Retinal pigment epithelial cell (primary cell): ENCODE measurements at regions not wholly inside any gene's neighbourhood (a gene's known extent, or its start where the extent isn't known, plus 50 kb on each side); places are given as distances from the start of the nearest gene placed in this dataset.
"Not testable (repeated sequence)": the region's sequence is repeated elsewhere in the genome, so short reads cannot be mapped to it uniquely, and the experiment has no call there.

Source experiments
- DNase-seq: peaks from one replicate; pipeline ENCODE4 v3.0.0-alpha.2; 2010; ENCODE audit warnings: low read depth
- H3K4me3 ChIP-seq: 2 replicates; pipeline ENCODE4 v1.5.1; 2011; ENCODE audit warnings: mild to moderate bottlenecking, low read length, control low read depth, moderate library complexity
- TF ChIP-seq, protein P1 (sequence below): conservative IDR thresholded peaks from 2 replicates; pipeline ENCODE4 v1.5.1; 2011; ENCODE audit warnings: low read depth, low read length, control low read depth, inconsistent platforms

- DNase-seq = no peak
- TF ChIP-seq, protein P1, sequence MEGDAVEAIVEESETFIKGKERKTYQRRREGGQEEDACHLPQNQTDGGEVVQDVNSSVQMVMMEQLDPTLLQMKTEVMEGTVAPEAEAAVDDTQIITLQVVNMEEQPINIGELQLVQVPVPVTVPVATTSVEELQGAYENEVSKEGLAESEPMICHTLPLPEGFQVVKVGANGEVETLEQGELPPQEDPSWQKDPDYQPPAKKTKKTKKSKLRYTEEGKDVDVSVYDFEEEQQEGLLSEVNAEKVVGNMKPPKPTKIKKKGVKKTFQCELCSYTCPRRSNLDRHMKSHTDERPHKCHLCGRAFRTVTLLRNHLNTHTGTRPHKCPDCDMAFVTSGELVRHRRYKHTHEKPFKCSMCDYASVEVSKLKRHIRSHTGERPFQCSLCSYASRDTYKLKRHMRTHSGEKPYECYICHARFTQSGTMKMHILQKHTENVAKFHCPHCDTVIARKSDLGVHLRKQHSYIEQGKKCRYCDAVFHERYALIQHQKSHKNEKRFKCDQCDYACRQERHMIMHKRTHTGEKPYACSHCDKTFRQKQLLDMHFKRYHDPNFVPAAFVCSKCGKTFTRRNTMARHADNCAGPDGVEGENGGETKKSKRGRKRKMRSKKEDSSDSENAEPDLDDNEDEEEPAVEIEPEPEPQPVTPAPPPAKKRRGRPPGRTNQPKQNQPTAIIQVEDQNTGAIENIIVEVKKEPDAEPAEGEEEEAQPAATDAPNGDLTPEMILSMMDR = no peak
- no peak overlapping the region for H3K4me3 ChIP-seq
Measured at GRCh38 chr4:188328966-188329365, 189.7 kb downstream of the TRIML1 start.

GRCh38 chr4:188329521-188329920 is 190.3 kb downstream of the TRIML1 start:
- no peak for DNase-seq
- TF ChIP-seq, protein P1 = no peak
- H3K4me3 ChIP-seq = no peak overlapping the region

GRCh38 chr4:188332265-188332664 is 193.0 kb downstream of the TRIML1 start:
- DNase-seq = no peak
- TF ChIP-seq, protein P1 = no peak
- no peak overlapping the region for H3K4me3 ChIP-seq

DNA sequence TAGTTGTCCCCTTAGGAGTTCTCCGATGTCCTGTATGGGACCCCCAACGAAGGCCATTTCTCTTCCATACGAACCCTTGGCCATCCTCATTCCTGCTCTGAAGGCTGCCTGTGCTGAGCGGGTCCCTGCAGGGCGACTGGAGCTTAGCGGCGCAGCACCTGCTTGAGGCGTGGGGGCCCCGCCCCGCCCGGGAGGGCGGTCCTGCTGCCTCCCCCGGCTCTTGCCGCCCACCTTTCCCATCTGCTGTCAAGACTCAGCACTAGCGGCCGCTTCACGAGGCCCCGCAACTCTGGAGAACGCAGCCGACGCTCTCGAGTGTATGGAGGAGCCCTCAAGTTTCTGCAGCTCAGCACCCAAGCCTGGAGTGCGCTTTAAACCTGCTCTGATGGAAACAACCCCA is 197.7 kb downstream of the TRIML1 start:
- no peak for DNase-seq
- TF ChIP-seq, protein P1 = no peak
- H3K4me3 ChIP-seq = no peak overlapping the region

DNA sequence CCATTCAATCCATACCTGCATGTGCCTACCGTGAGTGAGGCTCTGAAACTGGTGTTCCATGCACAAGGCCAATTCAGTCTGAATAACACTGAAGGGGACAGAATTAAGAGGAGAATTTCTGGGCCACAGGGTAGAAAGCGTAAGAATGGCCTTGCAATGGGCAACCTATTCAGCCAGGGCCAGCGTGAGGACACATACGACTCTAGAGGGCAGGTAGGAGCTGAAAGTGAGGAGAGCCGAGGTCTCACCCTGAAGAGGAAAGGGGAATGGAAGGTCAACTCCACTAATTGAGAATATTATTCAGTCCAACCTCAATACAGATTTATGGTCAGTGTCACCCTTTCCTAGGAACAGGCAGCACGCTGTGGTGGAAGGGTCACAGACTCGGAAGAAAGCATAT is 202.2 kb downstream of the TRIML1 start:
- no peak overlapping the region for H3K4me3 ChIP-seq
- no peak for DNase-seq
- TF ChIP-seq, protein P1 = no peak

DNA sequence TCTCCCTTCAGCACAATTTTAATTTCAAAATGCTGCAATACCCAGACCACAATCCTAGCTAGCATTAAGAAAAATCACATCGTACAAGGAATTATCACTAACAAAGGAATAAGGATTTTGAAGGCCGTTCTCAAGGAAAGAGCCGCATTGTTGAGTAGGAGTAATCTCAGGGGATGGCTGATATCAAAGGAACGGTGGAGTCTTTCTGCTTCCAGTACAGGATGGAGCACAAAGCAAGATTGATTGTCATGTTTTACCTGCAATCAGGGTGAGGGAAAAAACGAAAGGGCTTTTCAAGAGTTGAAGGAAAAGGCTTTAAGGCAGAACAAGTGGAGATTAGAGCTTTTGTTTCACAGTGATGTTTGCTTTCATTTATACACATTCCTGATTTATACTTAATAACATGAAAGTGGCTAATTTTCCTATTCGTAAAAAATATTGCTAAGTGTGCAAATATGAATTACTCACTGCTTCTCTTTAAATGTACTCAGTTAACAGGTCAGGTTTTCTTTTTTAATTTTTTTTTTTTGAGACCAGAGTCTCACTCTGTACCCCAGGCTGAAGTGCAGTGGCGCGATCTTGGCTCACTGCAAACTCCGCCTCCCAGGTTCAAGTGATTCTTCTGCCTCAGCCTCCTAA is 207.0 kb downstream of the TRIML1 start:
- no peak overlapping the region for H3K4me3 ChIP-seq
- TF ChIP-seq, protein P1 = no peak
- no peak for DNase-seq

DNA sequence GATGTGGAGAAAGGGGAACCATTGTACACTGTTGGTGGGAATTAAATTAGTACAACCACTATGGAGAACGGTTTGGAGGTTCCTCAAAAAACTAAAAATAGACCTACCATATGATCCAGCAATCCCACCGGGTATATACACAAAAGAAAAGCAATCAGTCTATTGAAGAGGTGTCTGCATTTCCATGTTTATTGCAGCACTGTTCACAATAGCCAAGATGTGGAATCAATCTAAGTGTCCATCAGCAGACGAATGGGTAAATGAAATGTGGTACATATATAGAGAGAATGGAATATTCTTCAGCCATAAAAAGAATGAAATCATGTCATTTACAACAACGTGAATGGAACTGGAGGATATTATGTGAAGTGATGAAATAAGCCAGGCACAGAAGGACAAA is 208.1 kb downstream of the TRIML1 start:
- TF ChIP-seq, protein P1 = no peak
- DNase-seq = no peak
- no peak overlapping the region for H3K4me3 ChIP-seq

DNA sequence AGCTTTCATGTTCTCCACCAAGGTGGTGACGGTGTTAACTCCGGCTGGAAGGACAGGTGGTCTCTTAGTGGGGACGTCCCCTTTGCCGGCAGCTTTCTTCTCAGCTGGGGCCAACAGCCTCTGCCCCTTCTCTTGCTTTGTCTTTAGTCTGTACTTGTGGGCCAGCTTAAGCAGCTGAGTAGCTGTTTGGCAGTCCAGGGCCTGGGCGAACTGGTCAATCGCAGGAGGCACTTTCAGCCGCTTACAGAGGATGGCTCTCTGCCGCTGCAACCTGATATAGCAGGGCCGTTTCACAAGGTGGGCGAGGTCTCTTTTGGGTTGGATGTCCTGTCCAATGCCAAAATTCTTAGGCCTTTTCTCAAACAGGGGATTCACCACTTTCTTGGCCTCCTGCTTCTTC is 210.3 kb downstream of the TRIML1 start:
- DNase-seq, H3K4me3 ChIP-seq: not testable (repeated sequence)
